IMR-90 (cell line): ENCODE measurements at regions not wholly inside any gene's neighbourhood (a gene's known extent, or its start where the extent isn't known, plus 50 kb on each side); places are given as distances from the start of the nearest gene placed in this dataset.

ENCODE experiments used
- BHLHE40 ChIP-seq: fragments of 150-350 bp; IDR thresholded peaks from 2 replicates; pipeline ENCODE4 v1.6.1; 2016; ENCODE audit warnings: mild to moderate bottlenecking, low read depth, low read length
- FOS ChIP-seq: fragments of 150-350 bp; IDR thresholded peaks from 2 replicates; pipeline ENCODE4 v1.6.1; 2016; ENCODE audit warnings: low read depth, low read length
- MAFK ChIP-seq: IDR thresholded peaks from 2 replicates; pipeline ENCODE4 v1.6.1; 2012; ENCODE audit warnings: low read depth, low read length, improper control_type of control experiment
- MXI1 ChIP-seq: IDR thresholded peaks from 2 replicates; pipeline ENCODE4 v1.6.1; 2012; ENCODE audit warnings: low read depth, mild to moderate bottlenecking, low read length, moderate library complexity, borderline replicate concordance
- POLR2A ChIP-seq: IDR thresholded peaks from 2 replicates; pipeline ENCODE4 v1.6.1; 2012; ENCODE audit warnings: mild to moderate bottlenecking, low read depth, low read length
- RAD21 ChIP-seq: IDR thresholded peaks from 2 replicates; pipeline ENCODE4 v1.6.1; 2012; ENCODE audit warnings: low read length, improper control_type of control experiment
- RFX5 ChIP-seq: IDR thresholded peaks from 2 replicates; pipeline ENCODE4 v1.8.0; 2012; ENCODE audit warnings: low read depth, mild to moderate bottlenecking, low read length, moderate library complexity
- TF ChIP-seq, protein P1 (sequence below): conservative IDR thresholded peaks from 2 replicates; pipeline ENCODE4 v1.5.1; 2012; ENCODE audit warnings: mild to moderate bottlenecking, low read depth, low read length, improper control_type of control experiment
- TF ChIP-seq, protein P2 (sequence below): fragments of 150-350 bp; IDR thresholded peaks from 2 replicates; pipeline ENCODE4 v1.6.1; 2016; ENCODE audit warnings: low read depth, mild to moderate bottlenecking, low read length, moderate library complexity, borderline replicate concordance

DNA sequence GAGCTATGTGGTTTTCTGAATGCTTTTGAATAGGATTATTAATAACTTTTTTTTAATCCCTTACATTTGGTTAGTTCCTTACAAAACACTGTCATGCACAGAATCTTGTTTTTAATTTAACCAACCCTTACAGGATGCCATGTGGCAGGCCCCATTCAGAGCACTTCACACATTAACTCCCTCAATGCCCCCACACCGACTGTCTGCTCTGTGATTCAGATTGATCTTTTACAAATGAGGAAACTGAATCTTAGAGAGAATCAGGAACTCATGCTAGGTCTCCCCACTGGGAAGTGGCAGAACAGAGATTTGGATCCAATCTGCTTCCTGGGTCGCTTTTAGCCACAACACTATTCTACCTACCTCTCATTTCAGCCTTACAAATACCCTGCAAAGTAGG, 195.8 kb upstream of the NPVF start:
- TF ChIP-seq MXI1 (no peak), POLR2A (no peak), RAD21 (no peak), RFX5 (no peak), FOS (no peak), BHLHE40 (no peak), MAFK (no peak)
- TF ChIP-seq, protein P1, sequence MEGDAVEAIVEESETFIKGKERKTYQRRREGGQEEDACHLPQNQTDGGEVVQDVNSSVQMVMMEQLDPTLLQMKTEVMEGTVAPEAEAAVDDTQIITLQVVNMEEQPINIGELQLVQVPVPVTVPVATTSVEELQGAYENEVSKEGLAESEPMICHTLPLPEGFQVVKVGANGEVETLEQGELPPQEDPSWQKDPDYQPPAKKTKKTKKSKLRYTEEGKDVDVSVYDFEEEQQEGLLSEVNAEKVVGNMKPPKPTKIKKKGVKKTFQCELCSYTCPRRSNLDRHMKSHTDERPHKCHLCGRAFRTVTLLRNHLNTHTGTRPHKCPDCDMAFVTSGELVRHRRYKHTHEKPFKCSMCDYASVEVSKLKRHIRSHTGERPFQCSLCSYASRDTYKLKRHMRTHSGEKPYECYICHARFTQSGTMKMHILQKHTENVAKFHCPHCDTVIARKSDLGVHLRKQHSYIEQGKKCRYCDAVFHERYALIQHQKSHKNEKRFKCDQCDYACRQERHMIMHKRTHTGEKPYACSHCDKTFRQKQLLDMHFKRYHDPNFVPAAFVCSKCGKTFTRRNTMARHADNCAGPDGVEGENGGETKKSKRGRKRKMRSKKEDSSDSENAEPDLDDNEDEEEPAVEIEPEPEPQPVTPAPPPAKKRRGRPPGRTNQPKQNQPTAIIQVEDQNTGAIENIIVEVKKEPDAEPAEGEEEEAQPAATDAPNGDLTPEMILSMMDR, result no peak
- TF ChIP-seq, protein P2, sequence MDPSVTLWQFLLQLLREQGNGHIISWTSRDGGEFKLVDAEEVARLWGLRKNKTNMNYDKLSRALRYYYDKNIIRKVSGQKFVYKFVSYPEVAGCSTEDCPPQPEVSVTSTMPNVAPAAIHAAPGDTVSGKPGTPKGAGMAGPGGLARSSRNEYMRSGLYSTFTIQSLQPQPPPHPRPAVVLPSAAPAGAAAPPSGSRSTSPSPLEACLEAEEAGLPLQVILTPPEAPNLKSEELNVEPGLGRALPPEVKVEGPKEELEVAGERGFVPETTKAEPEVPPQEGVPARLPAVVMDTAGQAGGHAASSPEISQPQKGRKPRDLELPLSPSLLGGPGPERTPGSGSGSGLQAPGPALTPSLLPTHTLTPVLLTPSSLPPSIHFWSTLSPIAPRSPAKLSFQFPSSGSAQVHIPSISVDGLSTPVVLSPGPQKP, result no peak
